Heart left ventricle (tissue), 13 donors: ENCODE measurements at regions not wholly inside any gene's neighbourhood (a gene's known extent, or its start where the extent isn't known, plus 50 kb on each side); places are given as distances from the start of the nearest gene placed in this dataset.

Experiments
- CTCF ChIP-seq, 12 donors: fragments of 200-600 bp; sonication (generic) in 4 of 12; IDR thresholded peaks; one replicate each; pipeline versions ENCODE4 v1.5.0 to v1.8.0; 2018 to 2022; ENCODE audit warnings: antibody characterized with exemption in 12 of 12, mild to moderate bottlenecking in 5 of 12
- POLR2A ChIP-seq, 2 donors: fragments of 450-650 bp; IDR thresholded peaks; one replicate each; pipeline ENCODE4 v1.6.1; 2017; ENCODE audit warnings: antibody characterized with exemption in 2 of 2, mild to moderate bottlenecking in 2 of 2, moderate library complexity in 2 of 2
- donor health status: ischemic (EF 13 %, LVEDD 7.1; RV severe dilation, severe dysfunction).
- donor health status: DM: no; HTN: yes; CAD: no.
- donor health status: DM: no; HTN: no; CAD: no.
- donor health status: ischemic (EF 25% LVEDD 6.9; RV normal size, moderate dysfunction).
- donor health status: ischemic (EF 25% LVEDD 5.7; RV mildly dilated, moderate dysfunction).
- donor health status: ischemic (EF 35%, LVEDD 5.7; RV mildly dilated, moderate dysfunction).
- donor health status: nonischemic (EF 11% LVEDD 7.7; RV severe dilation, severe dysfunction).
- donor health status: DM: yes; HTN: yes; CAD: no.
- donor health status: PGD.
- donor health status: ischemic (EF 29% LVEDD 5.4; RV normal size, mild dysfunction).
- donor health status: nonischemic (EF 23%, LVEDD 6.1; RV moderate dilation, normal function).

GRCh38 chr3:18027161-18027939, 284.9 kb upstream of the TBC1D5 start:
- TF ChIP-seq POLR2A (IDR thresholded peaks at IDR 0.05) (no peak), CTCF (IDR thresholded peaks at IDR 0.05) (no peak)
